Neural progenitor cell (in vitro differentiated cells): ENCODE measurements at regions not wholly inside any gene's neighbourhood (a gene's known extent, or its start where the extent isn't known, plus 50 kb on each side); places are given as distances from the start of the nearest gene placed in this dataset.

Experiments
- DNase-seq: peaks from one replicate; pipeline ENCODE4 v3.0.0-alpha.2; 2016; ENCODE audit warnings: low spot score
- H2AFZ ChIP-seq: fragments of 200-600 bp; sonication (generic); replicated peaks from 2 replicates; pipeline ENCODE4 v1.6.1; 2016; ENCODE audit warnings: antibody characterized with exemption
- H3F3A ChIP-seq: fragments of 200-600 bp; sonication (generic); 2 replicates; pipeline ENCODE4 v1.6.1; 2016; ENCODE audit warnings: antibody characterized with exemption, low read depth
- H3K27ac ChIP-seq: fragments of 200-600 bp; sonication (generic); 2 replicates; pipeline ENCODE4 v1.5.1; 2016; ENCODE audit warnings: mild to moderate bottlenecking
- H3K27me3 ChIP-seq: fragments of 200-600 bp; sonication (generic); 2 replicates; pipeline ENCODE4 v1.6.1; 2016; ENCODE audit warnings: mild to moderate bottlenecking, moderate library complexity
- H3K36me3 ChIP-seq: fragments of 200-600 bp; sonication (generic); 2 replicates; pipeline ENCODE4 v1.5.1; 2016
- H3K4me1 ChIP-seq: fragments of 200-600 bp; sonication (generic); 2 replicates; pipeline ENCODE4 v1.6.1; 2016; ENCODE audit warnings: mixed run types
- H3K4me2 ChIP-seq: fragments of 200-600 bp; sonication (generic); 2 replicates; pipeline ENCODE4 v1.6.1; 2016
- H3K4me3 ChIP-seq: fragments of 200-600 bp; sonication (generic); 2 replicates; pipeline ENCODE4 v1.5.1; 2016
- H3K79me2 ChIP-seq: fragments of 200-600 bp; sonication (generic); 2 replicates; pipeline ENCODE4 v1.6.1; 2016; ENCODE audit warnings: low read depth
- H3K9ac ChIP-seq: fragments of 200-600 bp; sonication (generic); 2 replicates; pipeline ENCODE4 v1.6.1; 2016
- H3K9me3 ChIP-seq: fragments of 200-600 bp; sonication (generic); 2 replicates; pipeline ENCODE4 v1.5.1; 2016; ENCODE audit warnings: low read depth
- H4K20me1 ChIP-seq: fragments of 200-600 bp; sonication (generic); 2 replicates; pipeline ENCODE4 v1.6.1; 2016; ENCODE audit warnings: low read depth
- H3K27ac Mint-ChIP-seq: 3 replicates; pipeline ENCODE4 v1.8.0; 2021; ENCODE audit warnings: mixed read lengths
- H3K27me3 Mint-ChIP-seq: 2 replicates; pipeline ENCODE4 v1.8.0; 2022; ENCODE audit warnings: low read depth, mild to moderate bottlenecking, inconsistent platforms, moderate library complexity, mixed read lengths; ENCODE audit not compliant: insufficient read depth
- H3K36me3 Mint-ChIP-seq: 3 replicates; pipeline ENCODE4 v1.8.0; 2021; ENCODE audit warnings: mixed read lengths
- H3K4me1 Mint-ChIP-seq: 3 replicates; pipeline ENCODE4 v1.8.0; 2021; ENCODE audit warnings: mixed read lengths
- H3K4me3 Mint-ChIP-seq: 3 replicates; pipeline ENCODE4 v1.8.0; 2021; ENCODE audit warnings: mild to moderate bottlenecking, moderate library complexity, mixed read lengths
- H3K9me3 Mint-ChIP-seq: 3 replicates; pipeline ENCODE4 v1.8.0; 2020; ENCODE audit warnings: mixed read lengths
- EZH2 ChIP-seq: fragments of 200-600 bp; sonication (generic); IDR thresholded peaks from 2 replicates; pipeline ENCODE4 v1.6.1; 2017; ENCODE audit warnings: antibody characterized with exemption, mild to moderate bottlenecking, moderate library complexity
- EZH2phosphoT487 ChIP-seq: fragments of 200-600 bp; sonication (generic); IDR thresholded peaks from 2 replicates; pipeline ENCODE4 v1.6.1; 2017; ENCODE audit warnings: antibody characterized with exemption
- TF ChIP-seq, protein P1 (sequence below): fragments of 200-600 bp; sonication (generic); IDR thresholded peaks from 2 replicates; pipeline ENCODE4 v1.5.1; 2017; ENCODE audit warnings: antibody characterized with exemption, mild to moderate bottlenecking

DNA sequence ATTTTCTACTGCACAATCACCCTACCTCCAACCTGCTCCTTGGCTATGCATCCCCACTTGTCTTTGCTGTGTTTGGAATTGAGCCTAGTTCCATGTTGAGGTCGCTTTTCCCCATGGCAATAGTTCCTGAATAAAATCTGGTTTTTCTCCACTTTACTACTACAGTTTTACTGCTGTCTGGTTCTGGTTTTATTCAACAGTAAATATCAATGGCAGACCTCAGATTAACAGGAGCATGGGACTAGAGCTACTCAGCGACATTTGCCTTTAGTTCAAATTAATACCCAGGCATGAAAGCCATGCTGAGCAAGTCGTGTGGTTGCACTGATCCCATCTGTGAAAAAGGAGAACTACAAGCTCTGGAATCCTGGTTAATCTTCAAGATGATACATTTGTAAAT, 460.3 kb downstream of the GRXCR1 start:
- H3K27ac ChIP-seq, result no peak overlapping the region
- no peaks in the 10 kb centered on the region for H3K4me1 ChIP-seq
- H3K4me3 ChIP-seq, result no peak overlapping the region
- TF ChIP-seq, protein P1, sequence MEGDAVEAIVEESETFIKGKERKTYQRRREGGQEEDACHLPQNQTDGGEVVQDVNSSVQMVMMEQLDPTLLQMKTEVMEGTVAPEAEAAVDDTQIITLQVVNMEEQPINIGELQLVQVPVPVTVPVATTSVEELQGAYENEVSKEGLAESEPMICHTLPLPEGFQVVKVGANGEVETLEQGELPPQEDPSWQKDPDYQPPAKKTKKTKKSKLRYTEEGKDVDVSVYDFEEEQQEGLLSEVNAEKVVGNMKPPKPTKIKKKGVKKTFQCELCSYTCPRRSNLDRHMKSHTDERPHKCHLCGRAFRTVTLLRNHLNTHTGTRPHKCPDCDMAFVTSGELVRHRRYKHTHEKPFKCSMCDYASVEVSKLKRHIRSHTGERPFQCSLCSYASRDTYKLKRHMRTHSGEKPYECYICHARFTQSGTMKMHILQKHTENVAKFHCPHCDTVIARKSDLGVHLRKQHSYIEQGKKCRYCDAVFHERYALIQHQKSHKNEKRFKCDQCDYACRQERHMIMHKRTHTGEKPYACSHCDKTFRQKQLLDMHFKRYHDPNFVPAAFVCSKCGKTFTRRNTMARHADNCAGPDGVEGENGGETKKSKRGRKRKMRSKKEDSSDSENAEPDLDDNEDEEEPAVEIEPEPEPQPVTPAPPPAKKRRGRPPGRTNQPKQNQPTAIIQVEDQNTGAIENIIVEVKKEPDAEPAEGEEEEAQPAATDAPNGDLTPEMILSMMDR, result no peak
- TF ChIP-seq EZH2, result no peak
- no peak for TF ChIP-seq EZH2phosphoT487
- H3K27ac Mint-ChIP-seq, result no peak overlapping the region
- no peaks in the 10 kb centered on the region for H3K4me1 Mint-ChIP-seq
- peaks cover 3% of the 10 kb centered on the region for H3K27me3 Mint-ChIP-seq
- H3F3A ChIP-seq, result no peaks in the 10 kb centered on the region
- H2AFZ ChIP-seq, result no peak overlapping the region
- no peak for DNase-seq
- H3K9ac ChIP-seq, result no peak overlapping the region
- H3K79me2 ChIP-seq, result no peaks in the 10 kb centered on the region
- H3K4me2 ChIP-seq, result no peak overlapping the region
- no peaks in the 10 kb centered on the region for H4K20me1 ChIP-seq
- H3K36me3 Mint-ChIP-seq, result no peaks in the 10 kb centered on the region
- H3K4me3 Mint-ChIP-seq, result no peak overlapping the region
- H3K36me3 ChIP-seq, result no peaks in the 10 kb centered on the region
- no peaks in the 10 kb centered on the region for H3K27me3 ChIP-seq
- no peaks in the 10 kb centered on the region for H3K9me3 ChIP-seq
- H3K9me3 Mint-ChIP-seq, result no peaks in the 10 kb centered on the region

DNA sequence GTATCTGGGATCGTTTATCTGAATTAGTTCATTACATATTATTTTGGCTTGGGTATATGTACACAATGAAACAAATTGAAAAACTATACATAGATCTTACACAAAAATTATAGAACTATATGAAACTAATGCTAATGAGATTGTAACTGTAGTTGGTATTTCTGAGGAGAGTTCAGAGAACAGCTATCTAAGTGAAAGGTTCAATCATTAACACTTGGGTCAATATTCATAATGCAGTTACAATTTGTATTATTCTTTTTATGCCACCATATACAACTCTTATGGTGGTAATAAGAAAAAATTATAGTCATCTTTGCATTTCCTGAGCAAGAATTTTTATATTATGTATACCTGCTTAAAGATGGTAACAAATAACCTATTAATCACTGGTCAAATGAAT, 461.0 kb downstream of the GRXCR1 start:
- Histone ChIP-seq H3K4me2 (no peak overlapping the region), H4K20me1 (no peaks in the 10 kb centered on the region), H3K4me1 (no peaks in the 10 kb centered on the region), H3K9ac (no peak overlapping the region), H3F3A (no peaks in the 10 kb centered on the region), H3K4me3 (no peak overlapping the region), H3K9me3 (no peaks in the 10 kb centered on the region), H3K27me3 (no peaks in the 10 kb centered on the region), H3K79me2 (no peaks in the 10 kb centered on the region), H2AFZ (no peak overlapping the region), H3K27ac (no peak overlapping the region), H3K36me3 (no peaks in the 10 kb centered on the region)
- Mint-ChIP-seq H3K4me3 (no peak overlapping the region), H3K27ac (no peak overlapping the region), H3K36me3 (no peaks in the 10 kb centered on the region), H3K27me3 (peaks cover 3% of the 10 kb centered on the region), H3K9me3 (no peaks in the 10 kb centered on the region), H3K4me1 (no peaks in the 10 kb centered on the region)
- no peak for DNase-seq
- TF ChIP-seq EZH2phosphoT487 (no peak), EZH2 (no peak)
- TF ChIP-seq, protein P1, result no peak

DNA sequence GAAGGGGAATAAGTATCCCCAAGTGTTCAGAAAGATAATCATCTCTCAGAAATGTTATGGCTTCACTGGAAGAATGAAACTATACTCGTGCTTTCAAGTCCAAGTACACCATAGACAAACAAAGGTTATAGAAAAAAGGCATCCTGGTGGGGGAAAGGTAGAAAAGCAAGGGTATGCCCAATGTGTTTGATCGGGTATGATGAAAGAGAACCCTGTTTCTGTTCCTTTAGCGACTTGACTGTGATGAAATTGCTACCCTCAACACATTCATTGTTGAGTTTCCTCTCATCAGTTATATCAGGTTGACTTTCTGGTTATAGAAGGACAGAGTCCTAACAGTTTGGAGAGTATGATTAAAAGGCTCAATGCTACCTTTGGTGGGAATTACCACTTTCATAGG, 464.3 kb downstream of the GRXCR1 start:
- Mint-ChIP-seq H3K4me3 (no peak overlapping the region), H3K27me3 (peaks cover 3% of the 10 kb centered on the region), H3K27ac (no peak overlapping the region), H3K4me1 (no peaks in the 10 kb centered on the region), H3K36me3 (no peaks in the 10 kb centered on the region), H3K9me3 (no peaks in the 10 kb centered on the region)
- Histone ChIP-seq H2AFZ (no peak overlapping the region), H3K4me2 (no peak overlapping the region), H3K79me2 (no peaks in the 10 kb centered on the region), H3K27me3 (no peaks in the 10 kb centered on the region), H3K9me3 (no peaks in the 10 kb centered on the region), H3K36me3 (no peaks in the 10 kb centered on the region), H3K4me1 (no peaks in the 10 kb centered on the region), H3K9ac (no peak overlapping the region), H3K27ac (no peak overlapping the region), H4K20me1 (no peaks in the 10 kb centered on the region), H3F3A (no peaks in the 10 kb centered on the region), H3K4me3 (no peak overlapping the region)
- no peak for DNase-seq
- TF ChIP-seq EZH2, result no peak
- TF ChIP-seq EZH2phosphoT487, result no peak

DNA sequence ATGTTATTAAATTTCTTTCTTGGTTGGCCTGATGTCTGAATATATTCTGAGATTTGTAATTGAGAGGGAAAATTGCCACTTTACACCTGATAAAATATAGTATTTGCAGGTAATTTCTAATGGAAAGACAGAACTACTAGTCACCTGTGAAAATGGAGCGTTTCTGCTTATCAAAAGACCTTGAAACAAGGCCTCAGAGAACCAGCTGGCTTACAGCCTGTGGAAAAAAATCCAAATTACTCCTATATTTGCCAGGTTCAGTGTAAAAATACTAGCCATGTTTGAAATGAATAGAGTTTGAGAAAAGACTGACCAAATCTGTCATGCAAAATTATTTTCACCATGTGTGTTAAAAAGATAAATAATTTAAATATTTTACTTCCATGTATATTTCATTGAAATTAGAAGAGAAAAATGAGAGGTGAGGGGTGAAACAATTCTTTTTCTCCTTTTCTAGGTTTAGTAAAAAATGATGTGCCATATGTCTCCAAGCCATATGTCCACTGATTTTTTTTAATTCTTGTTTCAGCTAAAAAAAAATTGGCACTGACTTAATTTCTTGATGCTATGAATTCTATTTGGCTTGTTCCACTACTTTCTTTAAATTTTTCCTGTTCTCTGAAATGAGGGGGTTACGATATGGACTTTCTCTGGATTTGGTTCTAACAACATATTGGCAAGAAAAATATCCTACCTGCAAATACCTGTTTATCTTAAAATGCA, 464.9 kb downstream of the GRXCR1 start:
- peaks cover 3% of the 10 kb centered on the region for H3K27me3 Mint-ChIP-seq
- no peak overlapping the region for H3K4me3 Mint-ChIP-seq
- no peaks in the 10 kb centered on the region for H3K4me1 Mint-ChIP-seq
- H3K4me3 ChIP-seq, result no peak overlapping the region
- H3K36me3 Mint-ChIP-seq, result no peaks in the 10 kb centered on the region
- no peaks in the 10 kb centered on the region for H3K79me2 ChIP-seq
- H3K27ac Mint-ChIP-seq, result no peak overlapping the region
- H4K20me1 ChIP-seq, result no peaks in the 10 kb centered on the region
- no peaks in the 10 kb centered on the region for H3F3A ChIP-seq
- H3K4me2 ChIP-seq, result no peak overlapping the region
- no peaks in the 10 kb centered on the region for H3K9me3 Mint-ChIP-seq
- no peaks in the 10 kb centered on the region for H3K9me3 ChIP-seq
- TF ChIP-seq EZH2 (no peak), EZH2phosphoT487 (no peak)
- TF ChIP-seq, protein P1, result no peak
- no peak overlapping the region for H3K9ac ChIP-seq
- no peaks in the 10 kb centered on the region for H3K36me3 ChIP-seq
- no peak overlapping the region for H2AFZ ChIP-seq
- H3K27ac ChIP-seq, result no peak overlapping the region
- H3K4me1 ChIP-seq, result no peaks in the 10 kb centered on the region
- H3K27me3 ChIP-seq, result no peaks in the 10 kb centered on the region
- no peak for DNase-seq
